Erythroblast (primary cell): ENCODE measurements at regions not wholly inside any gene's neighbourhood (a gene's known extent, or its start where the extent isn't known, plus 50 kb on each side); places are given as distances from the start of the nearest gene placed in this dataset.

ENCODE experiments used
- GATA1 ChIP-seq: IDR thresholded peaks from 2 replicates; pipeline ENCODE4 v1.6.1; 2011; ENCODE audit warnings: low read depth, mild to moderate bottlenecking, control low read depth, low read length, moderate library complexity
- POLR2A ChIP-seq: IDR thresholded peaks from 2 replicates; pipeline ENCODE4 v1.6.1; 2011; ENCODE audit warnings: mild to moderate bottlenecking, low read length

- TF ChIP-seq POLR2A, result no peak
- TF ChIP-seq GATA1, result no peak
Observed at GRCh38 chr2:12818416-12819102, 101.8 kb downstream of the TRIB2 start.
